ENCODE measurements at regions not wholly inside any gene's neighbourhood (a gene's known extent, or its start where the extent isn't known, plus 50 kb on each side); places are given as distances from the start of the nearest gene placed in this dataset.

- TF ChIP-seq SMC3 (IDR thresholded peaks at IDR 0.05; ENCODE audit: low read depth, low read length), result no peak
- TF ChIP-seq CTCF (conservative IDR thresholded peaks at IDR 0.05; ENCODE audit: low read depth, low read length), result no peak
- no peak for TF ChIP-seq RAD21 (IDR thresholded peaks at IDR 0.05; ENCODE audit: low read length)
- TF ChIP-seq RFX5 (IDR thresholded peaks at IDR 0.05; ENCODE audit: low read depth, low read length), result no peak
- no peak for TF ChIP-seq USF2 (IDR thresholded peaks at IDR 0.05; ENCODE audit: low read depth, low read length)
- TF ChIP-seq POLR2A (IDR thresholded peaks at IDR 0.05; ENCODE audit: low read depth, low read length), result no peak
- no peak for TF ChIP-seq FOS (IDR thresholded peaks at IDR 0.05; ENCODE audit: low read depth, low read length)
- no peak for TF ChIP-seq MXI1 (IDR thresholded peaks at IDR 0.05; ENCODE audit: borderline replicate concordance, low read depth, low read length)
Observed at GRCh38 chr20:24877652-24878051, 71.4 kb upstream of the CST7 start.
